GM03348 (cell line): ENCODE measurements at regions not wholly inside any gene's neighbourhood (a gene's known extent, or its start where the extent isn't known, plus 50 kb on each side); places are given as distances from the start of the nearest gene placed in this dataset.
"Not testable (repeated sequence)": the region's sequence is repeated elsewhere in the genome, so short reads cannot be mapped to it uniquely, and the experiment has no call there.

ENCODE experiments used
- DNase-seq: peaks from one replicate; pipeline ENCODE4 v3.0.0; 2012; ENCODE audit warnings: low spot score

DNA sequence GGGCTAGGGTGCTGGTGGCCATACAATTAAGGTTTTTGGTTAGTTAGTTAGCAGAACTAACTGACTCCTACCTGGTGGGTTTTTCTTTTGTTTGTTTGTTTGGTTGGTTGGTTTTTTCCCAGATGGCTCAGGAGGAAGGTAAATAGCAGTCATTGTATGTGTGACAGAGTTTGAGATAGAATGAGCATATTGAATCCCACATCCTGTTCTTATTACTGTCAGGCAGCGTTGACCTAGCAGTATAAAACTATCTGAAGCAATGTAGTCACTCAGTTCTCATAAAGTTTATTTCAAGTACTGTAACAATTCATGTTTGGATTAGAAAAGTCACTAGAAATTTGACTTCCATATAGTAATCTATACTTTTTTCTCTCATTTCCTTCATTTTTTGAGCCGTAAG is 113.5 kb upstream of the NBPF19 start:
- not testable (repeated sequence) for DNase-seq

DNA sequence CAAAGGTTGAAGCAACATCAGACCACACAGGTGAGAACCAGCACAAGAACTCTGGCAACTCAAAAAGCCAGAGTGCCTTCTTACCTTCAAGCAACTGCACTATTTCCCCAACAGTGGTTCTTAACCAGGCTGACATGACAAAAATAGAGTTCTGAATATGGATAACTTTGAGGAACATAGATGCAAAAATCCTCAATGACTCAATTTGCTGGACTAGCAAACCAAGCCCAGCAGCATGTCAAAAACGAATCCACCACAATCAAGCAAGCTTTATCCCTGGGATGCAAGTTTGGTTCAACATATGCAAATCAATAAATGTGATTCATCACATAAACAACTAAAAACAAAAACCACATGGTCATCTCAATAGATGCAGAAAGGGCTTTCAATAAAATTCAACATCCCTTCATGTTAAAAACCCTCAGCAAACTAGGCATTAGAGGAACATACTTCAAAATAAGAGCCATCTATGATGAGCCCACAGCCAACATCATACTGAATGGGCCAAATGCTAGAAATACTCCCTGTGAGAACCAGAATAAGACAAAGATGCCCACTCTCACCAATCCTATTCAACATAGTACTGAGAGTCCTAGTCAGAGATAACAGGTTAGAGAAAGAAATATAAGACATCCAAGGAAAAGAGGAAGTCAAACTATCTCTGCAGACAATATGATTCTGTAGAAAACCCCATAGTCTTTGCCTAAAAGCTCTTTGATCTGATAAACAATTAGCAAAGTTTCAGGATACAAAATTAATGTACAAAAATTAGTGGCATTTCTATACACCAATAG is 110.5 kb upstream of the NBPF19 start:
- not testable (repeated sequence) for DNase-seq

DNA sequence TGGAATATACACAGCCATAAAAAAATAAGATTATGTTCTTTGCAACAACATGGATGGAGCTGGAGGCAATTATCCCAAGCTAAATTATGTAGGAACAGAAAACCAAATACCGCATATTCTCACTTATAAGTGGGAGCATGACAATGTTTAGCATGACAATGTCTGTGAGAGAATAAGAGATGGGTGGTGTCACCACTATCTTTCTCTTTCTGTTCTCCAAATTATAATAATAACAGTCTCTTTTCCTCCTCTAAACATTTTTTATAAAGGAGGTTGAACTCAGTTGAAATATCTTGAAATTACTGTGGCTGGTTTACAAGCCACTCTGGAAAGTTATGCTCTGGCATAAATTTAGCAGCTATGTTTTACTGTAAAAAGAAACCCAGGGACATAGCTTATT is 108.4 kb upstream of the NBPF19 start:
- not testable (repeated sequence) for DNase-seq

DNA sequence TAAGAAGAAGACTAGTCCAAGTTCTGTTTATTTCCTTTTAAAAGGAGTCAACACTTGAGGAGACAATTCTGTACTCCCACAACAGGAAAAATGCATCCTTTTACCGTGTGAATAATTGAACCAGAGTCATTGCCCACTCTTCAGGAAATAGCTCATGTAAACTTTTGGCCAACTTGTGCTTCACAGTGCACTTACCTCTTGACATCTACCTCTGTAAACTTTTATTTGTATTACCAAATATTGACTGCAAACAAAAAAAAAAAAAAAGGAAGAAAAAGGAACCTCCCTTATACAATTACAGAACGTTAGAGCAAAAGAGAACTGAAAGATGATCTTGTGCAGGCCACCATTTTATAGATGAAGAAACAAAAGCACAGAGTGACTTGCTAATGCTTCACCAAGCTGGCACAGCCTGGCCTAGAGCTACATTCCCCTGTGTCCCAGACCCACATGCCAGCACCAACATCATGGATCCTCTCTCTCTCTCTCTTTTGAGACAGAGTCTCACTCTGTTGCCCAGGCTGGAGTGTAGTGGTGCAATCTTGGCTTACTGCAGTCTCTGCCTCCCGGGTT is 107.3 kb upstream of the NBPF19 start:
- DNase-seq, result not testable (repeated sequence)

GRCh38 chr1:149368337-149368736 is 106.5 kb upstream of the NBPF19 start:
- not testable (repeated sequence) for DNase-seq

DNA sequence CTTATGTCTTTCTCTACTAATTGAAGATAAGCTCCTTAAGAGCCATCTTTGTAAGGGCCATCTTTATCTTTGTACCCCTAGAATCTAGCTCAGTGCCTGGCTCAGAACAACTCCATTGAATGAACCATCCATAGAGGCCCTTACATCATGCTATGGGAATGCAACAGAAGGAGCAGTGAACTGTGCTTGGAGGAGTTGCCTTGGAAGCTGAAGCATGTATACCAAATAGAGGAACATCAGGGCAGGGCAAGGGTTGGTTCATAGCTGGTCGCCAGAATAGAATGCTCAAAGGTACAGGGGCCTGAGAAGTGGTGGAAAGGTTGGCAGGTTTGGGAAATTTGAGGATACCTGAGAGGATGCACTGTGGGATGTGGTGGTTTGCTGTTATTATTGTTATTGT is 105.8 kb upstream of the NBPF19 start:
- not testable (repeated sequence) for DNase-seq

GRCh38 chr1:149371955-149372354 is 102.9 kb upstream of the NBPF19 start:
- not testable (repeated sequence) for DNase-seq

- DNase-seq, result not testable (repeated sequence)
Measured at GRCh38 chr1:149378462-149378861, 96.4 kb upstream of the NBPF19 start.

DNA sequence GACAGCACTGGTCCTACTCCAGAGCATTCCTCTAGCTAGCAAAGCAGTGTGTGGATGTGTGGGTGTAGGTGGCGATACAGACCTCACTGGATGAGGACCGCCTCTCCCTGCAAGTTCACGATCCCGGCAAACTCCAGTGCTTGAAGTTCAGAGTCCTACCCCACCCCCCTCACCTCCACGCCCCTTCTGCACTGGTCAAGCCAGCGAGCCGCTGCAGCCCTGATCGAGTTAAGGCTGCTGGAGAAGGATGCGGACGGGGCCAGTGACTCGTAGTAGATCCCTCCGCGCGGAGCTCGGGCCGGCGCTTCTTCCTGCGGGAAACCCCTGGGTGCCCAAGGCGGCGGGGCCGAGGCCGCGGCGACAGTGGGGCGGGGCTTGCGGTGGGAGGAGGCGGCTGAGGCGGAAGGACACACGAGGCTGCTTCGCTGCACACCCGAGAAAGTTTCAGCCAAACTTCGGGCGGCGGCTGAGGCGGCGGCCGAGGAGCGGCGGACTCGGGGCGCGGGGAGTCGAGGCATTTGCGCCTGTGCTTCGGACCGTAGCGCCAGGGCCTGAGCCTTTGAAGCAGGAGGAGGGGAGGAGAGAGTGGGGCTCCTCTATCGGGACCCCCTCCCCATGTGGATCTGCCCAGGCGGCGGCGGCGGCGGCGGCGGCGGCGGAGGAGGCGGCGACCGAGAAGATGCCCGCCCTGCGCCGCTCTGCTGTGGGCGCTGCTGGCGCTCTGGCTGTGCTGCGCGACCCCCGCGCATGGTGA is 84.5 kb upstream of the NBPF19 start:
- DNase-seq, result not testable (repeated sequence)

GRCh38 chr1:149390931-149391330 is 83.9 kb upstream of the NBPF19 start:
- DNase-seq, result not testable (repeated sequence)

DNA sequence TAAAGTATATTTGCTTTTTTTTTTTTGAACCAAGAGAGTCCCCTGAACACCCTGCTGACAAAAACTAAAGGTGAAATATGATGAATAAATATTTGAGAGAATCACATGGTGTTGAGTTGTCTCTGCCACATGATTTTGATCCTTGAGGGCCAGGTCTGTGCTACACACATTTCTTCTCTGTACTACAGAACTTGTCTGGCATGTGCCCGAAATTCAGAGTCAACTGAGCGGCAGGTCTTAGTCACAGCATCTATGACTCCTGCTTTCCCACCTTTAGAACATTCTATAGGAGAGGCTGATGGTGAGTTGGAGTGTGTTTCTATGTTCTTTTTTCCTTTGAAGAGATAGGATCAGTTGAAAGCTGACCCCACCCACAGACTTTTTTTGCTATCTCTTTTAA is 79.0 kb upstream of the NBPF19 start:
- DNase-seq, result not testable (repeated sequence)

DNA sequence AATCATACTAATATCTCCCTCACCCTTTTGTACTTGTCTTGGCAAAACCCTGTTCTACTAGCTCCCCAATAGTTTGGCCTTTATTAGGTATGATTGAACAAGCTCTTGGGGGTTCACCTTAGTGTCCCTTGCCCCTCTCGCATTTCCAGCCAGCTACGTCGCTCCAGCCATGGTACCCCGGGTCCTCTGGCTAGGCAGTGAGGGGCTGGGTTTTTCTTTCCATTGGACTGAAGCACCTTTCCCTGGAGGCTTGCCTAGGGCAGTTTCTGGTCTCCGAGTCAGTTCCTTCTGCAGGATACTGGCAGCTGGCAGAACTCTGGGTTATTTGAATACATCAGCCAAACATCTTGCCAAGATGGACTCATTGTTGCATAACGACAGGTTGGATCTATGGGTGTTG is 76.3 kb upstream of the NBPF19 start:
- not testable (repeated sequence) for DNase-seq

- not testable (repeated sequence) for DNase-seq
Measured at GRCh38 chr1:149408404-149408803, 66.4 kb upstream of the NBPF19 start.

- not testable (repeated sequence) for DNase-seq
Measured at GRCh38 chr1:149415373-149415772, 59.5 kb upstream of the NBPF19 start.

DNA sequence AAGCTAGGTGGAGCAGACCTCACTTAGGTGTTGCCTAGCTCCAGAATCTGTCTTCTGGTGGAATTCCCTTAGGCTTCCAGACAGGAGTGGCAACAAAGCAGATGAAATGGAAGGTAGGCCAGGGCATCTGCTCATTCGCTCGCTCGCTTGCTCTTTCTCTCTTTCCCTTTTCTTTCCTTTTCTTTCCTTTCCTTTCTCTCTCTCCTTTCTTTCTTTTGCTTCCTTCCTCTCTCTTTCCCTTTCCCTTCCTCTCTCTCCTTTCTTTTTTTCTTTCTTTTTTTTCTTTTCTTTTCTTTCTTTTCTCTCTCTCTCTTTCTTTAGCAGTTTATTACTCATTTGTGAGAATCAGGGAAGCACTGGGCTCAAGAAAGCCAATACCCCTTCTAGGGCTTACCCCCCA is 56.1 kb upstream of the NBPF19 start:
- DNase-seq, result not testable (repeated sequence)

DNA sequence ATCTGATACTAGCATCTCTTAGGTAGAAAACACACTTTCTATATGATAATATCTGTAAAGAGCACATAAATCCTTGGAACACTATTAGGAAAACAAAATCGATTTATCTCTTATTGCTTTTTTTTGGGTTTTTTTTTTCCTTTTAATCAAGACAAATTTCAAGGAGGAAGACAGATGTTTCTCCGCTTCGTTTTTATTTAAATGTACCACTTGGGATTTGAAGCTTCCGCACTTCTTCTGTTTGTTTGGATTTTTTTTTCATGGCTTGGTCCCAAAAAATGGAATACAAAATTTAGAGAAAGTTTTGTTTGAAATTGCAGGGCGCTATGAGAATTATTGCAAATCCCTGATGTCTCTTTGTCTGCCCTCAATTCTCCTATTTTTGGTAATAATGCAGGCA is 51.7 kb upstream of the NBPF19 start:
- not testable (repeated sequence) for DNase-seq
